H1 (cell line): ENCODE measurements at regions not wholly inside any gene's neighbourhood (a gene's known extent, or its start where the extent isn't known, plus 50 kb on each side); places are given as distances from the start of the nearest gene placed in this dataset.

Experiments
- CTCF ChIP-seq, 3 experiments: IDR thresholded peaks; 1 replicate in 2 of 3; 2 replicates in 1 of 3; pipeline versions ENCODE4 v1.5.1 to v1.6.1; 2011; ENCODE audit warnings: low read length in 3 of 3, mild to moderate bottlenecking in 3 of 3, inconsistent platforms in 2 of 3, low read depth in 1 of 3, moderate library complexity in 1 of 3; ENCODE audit not compliant: insufficient read depth in 1 of 3; ENCODE audit errors: control extremely low read depth in 1 of 3
- RFX5 ChIP-seq: IDR thresholded peaks from 2 replicates; pipeline ENCODE4 v1.6.1; 2011; ENCODE audit warnings: low read depth, low read length, improper control_type of control experiment, borderline replicate concordance
- TAF1 ChIP-seq: IDR thresholded peaks from 2 replicates; pipeline ENCODE4 v1.6.1; 2011; ENCODE audit warnings: mild to moderate bottlenecking, low read depth, low read length
- USF2 ChIP-seq: IDR thresholded peaks from 2 replicates; pipeline ENCODE4 v1.6.1; 2011; ENCODE audit warnings: low read length, improper control_type of control experiment

DNA sequence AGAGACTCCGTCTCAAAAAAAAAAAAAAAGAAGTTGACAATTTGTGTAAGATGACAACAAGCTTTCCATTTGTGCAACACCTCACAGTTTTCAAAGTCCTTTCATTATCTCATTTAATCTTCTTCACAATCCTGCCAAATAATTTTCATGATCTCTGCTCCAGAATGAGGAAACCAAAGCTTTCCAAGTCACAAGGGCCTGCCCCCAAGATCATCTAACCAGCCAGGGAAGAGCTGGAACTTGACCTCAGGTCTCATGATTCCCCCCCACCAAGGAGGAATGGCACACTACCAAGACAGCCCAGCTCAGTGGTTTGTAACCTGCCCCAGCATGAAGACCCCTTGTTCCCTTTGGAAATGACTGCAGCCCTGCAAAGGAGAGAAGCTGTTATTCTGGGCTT is 74.0 kb upstream of the PIM1 start:
- TF ChIP-seq RFX5 (no peak), TAF1 (no peak), USF2 (no peak), CTCF (IDR thresholded peaks at IDR 0.05; ENCODE audit: control extremely low read depth in 1 of 3, insufficient read depth in 1 of 3, low read depth in 1 of 3, low read length in 3 of 3) (no peak)
